ENCODE measurements at regions not wholly inside any gene's neighbourhood (a gene's known extent, or its start where the extent isn't known, plus 50 kb on each side); places are given as distances from the start of the nearest gene placed in this dataset.

DNA sequence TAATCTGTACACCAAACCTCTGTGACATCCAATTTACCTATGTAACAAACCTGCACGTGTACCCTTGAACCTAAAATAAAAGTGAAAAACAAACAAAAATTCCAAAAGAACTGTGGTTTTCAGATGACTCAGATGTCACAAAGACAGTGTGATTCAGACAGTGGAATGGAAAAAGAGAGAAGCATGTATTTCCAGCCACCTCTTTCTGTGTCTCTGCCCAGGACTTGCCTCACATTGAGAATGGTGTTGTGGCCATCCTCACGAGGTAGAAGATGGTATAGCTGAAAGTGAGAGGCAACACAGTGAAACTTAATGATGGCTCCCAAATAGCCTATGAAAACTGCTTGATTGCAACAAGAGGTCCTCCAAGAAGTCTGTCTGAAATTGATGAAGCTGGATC is 78.0 kb downstream of the ARL5B start:
- TF ChIP-seq POLR2AphosphoS5 (IDR thresholded peaks at IDR 0.05) (no peak), CTCF (IDR thresholded peaks at IDR 0.05) (no peak), POLR2A (IDR thresholded peaks at IDR 0.05) (no peak)
